ENCODE measurements at regions not wholly inside any gene's neighbourhood (a gene's known extent, or its start where the extent isn't known, plus 50 kb on each side); places are given as distances from the start of the nearest gene placed in this dataset.

- no peak for DNase-seq
Observed at GRCh38 chr1:25019337-25020172, 89.5 kb upstream of the RUNX3 start.

DNA sequence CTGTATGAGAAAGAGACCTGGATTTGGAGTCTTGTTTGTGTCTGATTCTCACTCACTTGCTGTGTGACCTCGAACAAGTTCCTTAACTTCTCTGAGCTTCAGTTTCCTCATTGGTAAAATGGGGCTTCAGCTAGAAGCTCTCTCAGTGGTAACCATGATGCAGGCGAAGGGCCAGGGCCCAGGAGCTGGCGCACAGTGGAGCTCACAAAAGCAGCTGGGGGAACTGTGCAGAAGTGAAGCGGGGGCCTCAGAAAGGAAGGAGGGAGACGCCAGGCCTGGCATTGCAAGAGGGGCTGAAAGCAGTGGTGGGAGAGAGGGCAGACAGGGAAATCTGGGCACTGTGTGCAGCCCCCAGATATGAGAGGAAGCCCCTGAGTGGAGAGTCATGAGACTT, 88.9 kb upstream of the RUNX3 start:
- DNase-seq: no peak

GRCh38 chr1:25018110-25018735, 88.1 kb upstream of the RUNX3 start:
- no peak for DNase-seq

GRCh38 chr1:25017436-25018109, 87.5 kb upstream of the RUNX3 start:
- DNase-seq: no peak

GRCh38 chr1:25012966-25013962, 83.2 kb upstream of the RUNX3 start:
- DNase-seq: no peak

- no peak for DNase-seq
Observed at GRCh38 chr1:25011943-25012638, 82.0 kb upstream of the RUNX3 start.

GRCh38 chr1:25011275-25011674, 81.2 kb upstream of the RUNX3 start:
- DNase-seq: no peak

- DNase-seq: peak; percentile 35
Observed at GRCh38 chr1:25009671-25010262, 79.7 kb upstream of the RUNX3 start.

GRCh38 chr1:25008192-25008485, 78.1 kb upstream of the RUNX3 start:
- DNase-seq: no peak

GRCh38 chr1:25007390-25008191, 77.5 kb upstream of the RUNX3 start:
- peak; percentile 29 for DNase-seq

GRCh38 chr1:25006770-25007169, 76.7 kb upstream of the RUNX3 start:
- no peak for DNase-seq

DNA sequence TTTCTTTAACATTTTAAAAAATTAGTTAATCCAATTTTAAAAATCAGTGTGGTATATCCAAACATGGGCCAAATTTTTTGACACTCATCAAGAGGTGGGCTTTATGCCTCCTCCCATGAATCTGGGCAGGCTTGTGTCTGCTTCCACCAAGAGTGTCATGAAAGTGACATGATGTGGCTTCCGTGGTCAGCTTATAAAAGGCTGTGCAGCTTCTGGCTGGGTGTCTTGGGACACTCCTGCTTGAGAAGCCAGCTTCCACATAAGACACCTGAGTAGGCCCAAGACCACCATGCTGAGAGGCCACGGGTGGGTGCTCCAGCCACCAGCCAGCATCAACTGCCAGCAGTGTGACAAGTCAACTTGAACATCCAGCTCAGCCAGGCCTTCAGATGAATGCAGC, 74.3 kb upstream of the RUNX3 start:
- DNase-seq: no peak

DNA sequence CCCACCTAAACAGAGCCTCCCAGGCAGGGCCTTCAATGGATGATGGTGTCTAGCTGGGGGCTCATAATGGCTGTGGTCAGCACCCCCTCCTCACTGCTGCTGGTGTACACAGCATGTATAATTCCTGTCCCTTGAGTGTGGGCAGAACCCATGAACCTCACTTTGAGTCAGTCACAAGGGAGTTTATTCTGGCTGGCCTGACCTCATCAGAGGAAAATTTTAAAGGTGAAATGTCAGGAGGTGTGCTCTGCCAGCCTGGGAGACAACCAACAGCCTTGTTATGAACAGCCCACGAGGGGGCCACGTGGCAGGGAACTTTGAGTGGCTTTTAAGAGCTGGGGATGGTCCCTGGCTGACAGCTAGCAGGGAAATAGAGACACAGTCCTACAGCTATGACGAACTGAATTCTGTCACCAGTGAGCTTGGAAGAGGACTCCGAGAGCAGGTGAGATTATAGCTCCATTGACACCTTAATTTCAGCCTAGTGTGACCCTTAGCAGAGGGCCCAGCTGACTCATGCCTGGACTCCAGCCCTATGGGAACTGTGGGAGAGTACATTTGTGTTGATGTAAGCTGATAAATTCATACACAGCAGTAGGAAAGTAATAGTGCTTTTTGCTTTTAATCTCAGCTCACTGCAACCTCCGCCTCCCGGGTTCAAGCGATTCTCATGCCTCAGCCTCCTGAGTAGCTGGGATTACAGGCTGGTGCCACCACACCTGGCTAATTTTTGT, 73.5 kb upstream of the RUNX3 start:
- no peak for DNase-seq

GRCh38 chr1:25003000-25003399, 72.9 kb upstream of the RUNX3 start:
- DNase-seq: no peak

DNA sequence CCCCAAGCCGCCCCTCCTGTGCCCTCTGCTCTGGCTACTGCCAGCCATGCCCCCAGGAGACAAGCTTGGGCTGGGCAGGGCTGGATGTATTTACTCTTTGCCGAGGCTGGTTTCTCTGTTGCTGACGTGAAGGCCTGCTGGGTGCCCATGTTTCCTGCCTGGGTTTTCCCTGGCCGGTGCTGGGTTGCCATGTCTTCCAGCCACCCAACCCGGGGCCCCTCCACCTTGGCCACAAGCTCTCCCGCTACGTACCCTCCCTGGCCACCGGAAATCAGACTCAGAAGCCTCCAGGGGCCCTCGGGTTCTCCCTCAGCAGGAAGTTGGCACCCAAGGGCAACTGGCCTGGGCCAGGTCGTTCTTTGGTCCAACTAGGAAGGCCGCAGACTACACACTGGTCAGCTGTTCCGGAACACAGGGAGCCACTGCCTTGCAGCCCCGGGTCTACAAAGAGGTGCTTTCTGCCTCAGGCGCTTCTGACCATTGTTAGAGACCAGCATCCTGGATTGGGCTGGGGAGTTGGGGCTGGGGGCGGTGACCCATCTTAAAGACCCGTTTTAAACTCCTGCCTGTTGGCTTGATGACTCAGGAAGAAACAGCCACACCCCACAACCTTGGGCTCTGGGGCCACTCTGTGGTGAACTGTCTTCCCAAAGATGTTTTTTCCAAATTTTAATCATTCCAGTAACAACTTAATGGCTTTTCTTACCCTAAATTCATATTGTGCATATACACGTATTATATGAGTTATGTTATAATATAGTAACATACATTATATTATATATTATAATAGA, 71.2 kb upstream of the RUNX3 start:
- no peak for DNase-seq

DNA sequence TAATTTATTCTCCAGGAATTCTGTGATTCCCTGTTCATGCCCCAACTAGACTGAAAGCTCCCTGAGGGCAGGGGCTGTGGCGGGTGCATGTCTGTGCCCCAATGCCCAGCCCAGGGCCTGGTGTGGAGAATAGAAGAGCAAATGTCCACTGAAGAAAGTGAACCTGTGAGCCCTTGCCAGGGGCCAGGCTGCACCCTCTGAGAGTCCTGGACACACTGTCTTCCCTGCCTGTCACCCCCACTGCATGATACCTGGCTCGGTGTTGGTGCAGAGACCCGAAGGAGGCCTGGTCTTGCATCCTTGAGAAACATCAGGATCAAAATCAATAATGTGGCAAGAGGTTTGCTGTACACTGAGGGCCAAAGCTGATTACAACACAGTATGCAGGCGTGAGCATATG, 69.8 kb upstream of the RUNX3 start:
- DNase-seq: no peak

GRCh38 chr1:24999426-24999825, 69.3 kb upstream of the RUNX3 start:
- no peak for DNase-seq

DNA sequence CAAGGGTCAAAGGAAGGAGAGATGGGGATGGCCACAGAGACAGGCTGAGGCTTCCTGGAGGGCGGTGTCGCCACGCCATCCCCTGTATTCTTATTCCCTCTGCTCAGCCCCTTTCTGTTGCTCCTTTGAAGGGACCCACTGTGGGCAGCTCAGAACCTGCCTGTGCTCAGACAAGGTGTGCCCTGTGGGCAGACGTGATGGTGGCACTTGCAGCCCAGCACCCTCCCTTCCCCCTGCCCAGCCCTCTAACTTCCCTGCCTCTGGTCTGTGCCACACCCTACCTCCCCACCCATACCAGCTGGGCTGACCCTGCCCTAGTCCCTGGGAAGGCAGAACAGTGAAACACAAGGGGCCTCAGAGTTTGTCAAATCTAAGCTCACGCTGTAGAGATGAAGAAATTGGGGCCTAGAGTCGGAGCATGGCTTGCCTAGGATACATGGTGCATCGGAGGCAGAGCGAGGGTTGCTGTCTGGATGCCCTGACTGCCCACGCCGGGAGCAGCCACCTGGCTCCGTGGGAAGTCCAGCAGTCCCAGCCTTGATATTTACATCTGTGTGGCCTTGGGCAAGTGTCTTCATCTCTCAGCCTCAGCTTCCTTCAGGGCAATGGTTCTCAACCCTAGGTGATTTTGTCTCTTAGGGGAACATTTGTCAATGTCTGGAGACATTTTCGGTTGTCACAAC, 68.6 kb upstream of the RUNX3 start:
- DNase-seq: no peak

All from CD4-positive, alpha-beta T cell treated with Interleukin-6 for 4 hours (primary cell).